Loucy (cell line): ENCODE measurements at regions not wholly inside any gene's neighbourhood (a gene's known extent, or its start where the extent isn't known, plus 50 kb on each side); places are given as distances from the start of the nearest gene placed in this dataset.

Experiments
- H2AFZ ChIP-seq: fragments of 200-600 bp; sonication (generic); 2 replicates; pipeline ENCODE4 v1.6.0; 2016; ENCODE audit warnings: antibody characterized with exemption, mild to moderate bottlenecking, low read length, moderate library complexity
- H3F3A ChIP-seq: fragments of 200-600 bp; 2 replicates; pipeline ENCODE4 v1.6.0; 2016; ENCODE audit warnings: antibody characterized with exemption, low read depth, mild to moderate bottlenecking
- H3K27me3 ChIP-seq: fragments of 200-600 bp; sonication (generic); 2 replicates; pipeline ENCODE4 v1.6.1; 2014; ENCODE audit warnings: low read length, mild to moderate bottlenecking; ENCODE audit not compliant: insufficient read depth, poor library complexity, severe bottlenecking
- H3K36me3 ChIP-seq: fragments of 200-600 bp; sonication (generic); 2 replicates; pipeline ENCODE4 v1.6.1; 2016; ENCODE audit warnings: low read length; ENCODE audit not compliant: insufficient read depth
- H3K4me1 ChIP-seq: fragments of 200-600 bp; sonication (generic); 2 replicates; pipeline ENCODE4 v1.5.1; 2014; ENCODE audit warnings: low read length, mild to moderate bottlenecking; ENCODE audit not compliant: insufficient read depth, poor library complexity, severe bottlenecking
- H3K4me2 ChIP-seq: fragments of 200-600 bp; sonication (generic); 2 replicates; pipeline ENCODE4 v1.6.0; 2014; ENCODE audit warnings: antibody characterized with exemption, low read length, low read depth, mild to moderate bottlenecking; ENCODE audit not compliant: poor library complexity, severe bottlenecking
- H3K4me3 ChIP-seq: fragments of 200-600 bp; sonication (generic); 2 replicates; pipeline ENCODE4 v1.5.1; 2014; ENCODE audit warnings: low read length, mild to moderate bottlenecking, mixed read lengths; ENCODE audit not compliant: poor library complexity, severe bottlenecking
- H3K79me2 ChIP-seq: fragments of 200-600 bp; sonication (generic); 2 replicates; pipeline ENCODE4 v1.6.1; 2014; ENCODE audit warnings: low read length; ENCODE audit not compliant: insufficient read depth
- H3K9ac ChIP-seq: fragments of 200-600 bp; sonication (generic); 2 replicates; pipeline ENCODE4 v1.6.0; 2014; ENCODE audit warnings: mild to moderate bottlenecking, low read depth, low read length, moderate library complexity; ENCODE audit not compliant: poor library complexity, severe bottlenecking
- H3K9me2 ChIP-seq: fragments of 200-600 bp; sonication (generic); replicated peaks from 2 replicates; pipeline ENCODE4 v1.6.1; 2016; ENCODE audit warnings: low read depth, low read length, mixed read lengths
- H3K9me3 ChIP-seq: fragments of 200-600 bp; sonication (generic); 2 replicates; pipeline ENCODE4 v1.6.1; 2014; ENCODE audit warnings: mild to moderate bottlenecking, antibody characterized with exemption, low read length, low read depth; ENCODE audit not compliant: insufficient read depth
- H4K20me1 ChIP-seq: fragments of 200-600 bp; sonication (generic); 2 replicates; pipeline ENCODE4 v1.6.0; 2014; ENCODE audit warnings: antibody characterized with exemption, low read length, mild to moderate bottlenecking; ENCODE audit not compliant: insufficient read depth, poor library complexity, severe bottlenecking
- EZH2phosphoT487 ChIP-seq: fragments of 200-600 bp; IDR thresholded peaks from 2 replicates; pipeline ENCODE4 v1.6.1; 2018; ENCODE audit warnings: antibody characterized with exemption, mild to moderate bottlenecking, moderate library complexity, borderline replicate concordance
- TF ChIP-seq, protein P1 (sequence below): fragments of 200-600 bp; sonication (generic); conservative IDR thresholded peaks from 2 replicates; pipeline ENCODE4 v1.5.1; 2014; ENCODE audit warnings: mild to moderate bottlenecking, antibody characterized with exemption, low read length

DNA sequence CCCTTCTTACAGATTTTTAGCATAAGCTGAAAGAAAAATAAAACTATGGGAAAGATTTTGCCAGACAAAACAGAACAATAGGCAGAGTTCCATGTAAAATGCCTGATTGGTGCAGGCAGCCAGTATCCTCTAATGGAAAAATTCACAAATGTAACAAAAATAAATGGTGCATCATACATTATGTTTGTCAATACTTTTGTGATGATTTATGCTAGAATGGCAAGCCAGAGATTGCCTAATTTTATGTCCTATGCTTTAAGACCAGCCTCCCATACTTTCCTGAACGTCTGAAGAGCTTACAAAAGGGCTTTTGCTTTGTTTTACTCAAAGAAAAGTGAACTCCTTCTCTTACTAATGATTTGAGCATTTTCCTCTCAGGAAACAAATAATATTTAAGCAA is 81.5 kb upstream of the KCNJ15 start:
- H3K9me2 ChIP-seq, result no peaks in the 10 kb centered on the region
- H3K4me1 ChIP-seq, result peaks cover 10% of the 10 kb centered on the region
- H3K36me3 ChIP-seq, result no peaks in the 10 kb centered on the region
- H3K79me2 ChIP-seq, result no peaks in the 10 kb centered on the region
- H3K4me3 ChIP-seq, result no peak overlapping the region
- no peak overlapping the region for H3K4me2 ChIP-seq
- no peaks in the 10 kb centered on the region for H4K20me1 ChIP-seq
- no peak overlapping the region for H2AFZ ChIP-seq
- no peaks in the 10 kb centered on the region for H3K9me3 ChIP-seq
- no peaks in the 10 kb centered on the region for H3K27me3 ChIP-seq
- TF ChIP-seq, protein P1, sequence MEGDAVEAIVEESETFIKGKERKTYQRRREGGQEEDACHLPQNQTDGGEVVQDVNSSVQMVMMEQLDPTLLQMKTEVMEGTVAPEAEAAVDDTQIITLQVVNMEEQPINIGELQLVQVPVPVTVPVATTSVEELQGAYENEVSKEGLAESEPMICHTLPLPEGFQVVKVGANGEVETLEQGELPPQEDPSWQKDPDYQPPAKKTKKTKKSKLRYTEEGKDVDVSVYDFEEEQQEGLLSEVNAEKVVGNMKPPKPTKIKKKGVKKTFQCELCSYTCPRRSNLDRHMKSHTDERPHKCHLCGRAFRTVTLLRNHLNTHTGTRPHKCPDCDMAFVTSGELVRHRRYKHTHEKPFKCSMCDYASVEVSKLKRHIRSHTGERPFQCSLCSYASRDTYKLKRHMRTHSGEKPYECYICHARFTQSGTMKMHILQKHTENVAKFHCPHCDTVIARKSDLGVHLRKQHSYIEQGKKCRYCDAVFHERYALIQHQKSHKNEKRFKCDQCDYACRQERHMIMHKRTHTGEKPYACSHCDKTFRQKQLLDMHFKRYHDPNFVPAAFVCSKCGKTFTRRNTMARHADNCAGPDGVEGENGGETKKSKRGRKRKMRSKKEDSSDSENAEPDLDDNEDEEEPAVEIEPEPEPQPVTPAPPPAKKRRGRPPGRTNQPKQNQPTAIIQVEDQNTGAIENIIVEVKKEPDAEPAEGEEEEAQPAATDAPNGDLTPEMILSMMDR, result no peak
- TF ChIP-seq EZH2phosphoT487, result no peak
- no peak overlapping the region for H3K9ac ChIP-seq
- no peaks in the 10 kb centered on the region for H3F3A ChIP-seq

DNA sequence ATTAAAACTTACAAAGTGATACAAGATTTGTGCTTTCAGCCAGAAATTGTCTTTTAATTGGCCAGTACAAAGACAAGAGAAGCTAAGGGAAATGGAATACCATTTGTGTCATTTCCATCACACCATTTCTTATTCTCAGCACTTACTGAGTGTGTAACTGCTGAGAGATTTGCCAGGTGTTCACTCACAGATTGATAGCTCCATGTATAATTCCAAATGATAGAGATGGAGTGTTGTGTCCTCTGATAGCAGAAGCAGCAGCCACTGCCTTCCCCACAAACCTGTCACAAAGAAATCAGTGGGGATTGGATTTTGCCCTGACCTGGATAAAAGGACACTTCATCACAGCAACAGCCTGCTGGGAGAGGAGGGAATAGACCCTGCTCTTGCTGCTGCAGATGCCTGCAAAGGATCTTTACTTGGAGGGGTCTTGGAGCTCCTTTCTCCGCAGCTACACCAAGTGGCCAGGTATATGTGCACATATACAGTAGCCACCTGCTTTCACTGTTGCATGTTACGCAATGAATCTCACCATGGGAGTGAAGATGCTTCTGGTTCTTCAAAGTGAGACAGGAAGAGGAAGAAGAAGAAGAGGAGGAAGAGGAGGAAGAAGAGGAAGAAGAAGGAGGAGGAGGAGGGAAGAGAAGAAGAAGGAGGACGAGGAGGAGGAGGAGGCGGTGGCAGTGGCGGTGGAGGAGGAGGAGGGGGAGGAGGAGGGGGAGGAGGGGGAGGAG is 78.7 kb upstream of the KCNJ15 start:
- no peaks in the 10 kb centered on the region for H3F3A ChIP-seq
- no peak overlapping the region for H3K4me3 ChIP-seq
- no peaks in the 10 kb centered on the region for H3K9me3 ChIP-seq
- no peaks in the 10 kb centered on the region for H3K79me2 ChIP-seq
- TF ChIP-seq, protein P1, result no peak
- H3K4me2 ChIP-seq, result no peak overlapping the region
- no peak overlapping the region for H2AFZ ChIP-seq
- H3K27me3 ChIP-seq, result no peaks in the 10 kb centered on the region
- no peaks in the 10 kb centered on the region for H3K36me3 ChIP-seq
- peaks cover 10% of the 10 kb centered on the region for H3K4me1 ChIP-seq
- H4K20me1 ChIP-seq, result no peaks in the 10 kb centered on the region
- H3K9me2 ChIP-seq, result no peaks in the 10 kb centered on the region
- H3K9ac ChIP-seq, result no peak overlapping the region

DNA sequence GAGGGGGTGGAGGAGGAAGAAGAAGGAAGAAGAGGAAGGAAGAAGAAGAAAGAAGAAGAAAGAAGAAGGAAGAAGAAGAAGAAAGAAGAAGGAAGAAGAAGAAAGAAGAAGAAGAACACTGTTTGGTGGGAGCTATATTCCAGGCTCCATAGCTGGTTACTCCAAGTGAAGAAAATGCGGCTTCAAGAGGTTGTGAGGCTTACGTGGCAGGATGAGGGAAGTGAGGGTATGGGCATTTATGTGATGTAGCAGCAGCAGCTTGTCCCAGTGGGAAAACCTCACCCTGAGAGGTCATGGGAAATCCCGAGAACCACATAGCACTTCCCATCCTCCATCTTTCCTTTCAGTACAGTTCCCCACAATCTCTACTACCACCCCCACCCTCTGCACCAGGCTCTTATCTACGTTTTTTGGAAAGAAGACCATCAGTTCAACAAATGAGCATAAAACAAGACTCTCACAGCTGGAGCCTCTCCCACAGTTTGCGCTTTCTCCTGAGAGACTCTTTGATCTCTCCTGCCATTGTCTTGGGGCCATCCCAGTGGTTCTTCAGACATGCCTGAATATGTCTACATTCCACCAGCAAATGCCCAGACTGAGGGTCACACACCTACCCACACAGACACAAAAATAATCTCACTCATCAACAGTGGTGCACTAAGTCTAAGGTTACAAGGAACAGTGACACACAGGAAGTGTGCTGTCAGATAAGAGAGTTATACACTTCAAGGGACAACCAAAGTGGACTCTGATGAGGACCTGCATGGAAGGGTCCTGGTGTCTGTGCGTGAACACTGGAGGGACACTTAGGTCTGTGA is 77.9 kb upstream of the KCNJ15 start:
- Histone ChIP-seq H3K9me2 (no peaks in the 10 kb centered on the region), H2AFZ (no peak overlapping the region), H3F3A (no peaks in the 10 kb centered on the region), H3K27me3 (no peaks in the 10 kb centered on the region), H3K4me2 (no peak overlapping the region), H4K20me1 (no peaks in the 10 kb centered on the region), H3K36me3 (no peaks in the 10 kb centered on the region), H3K9ac (no peak overlapping the region), H3K4me3 (no peak overlapping the region), H3K79me2 (no peaks in the 10 kb centered on the region), H3K9me3 (no peaks in the 10 kb centered on the region), H3K4me1 (peaks cover 10% of the 10 kb centered on the region)
- TF ChIP-seq EZH2phosphoT487, result no peak
- TF ChIP-seq, protein P1, result no peak
